GM12891 (cell line): ENCODE measurements at regions not wholly inside any gene's neighbourhood (a gene's known extent, or its start where the extent isn't known, plus 50 kb on each side); places are given as distances from the start of the nearest gene placed in this dataset.
"Not testable (repeated sequence)": the region's sequence is repeated elsewhere in the genome, so short reads cannot be mapped to it uniquely, and the experiment has no call there.

ENCODE experiments used
- POLR2A ChIP-seq: IDR thresholded peaks from 2 replicates; pipeline ENCODE4 v1.6.1; 2011; ENCODE audit warnings: low read depth, low read length, control low read depth
- POLR2AphosphoS5 ChIP-seq: IDR thresholded peaks from 2 replicates; pipeline ENCODE4 v1.6.1; 2011; ENCODE audit warnings: low read depth, low read length, control low read depth
- TAF1 ChIP-seq: IDR thresholded peaks from 2 replicates; pipeline ENCODE4 v1.6.1; 2011; ENCODE audit warnings: low read depth, low read length, control low read depth

DNA sequence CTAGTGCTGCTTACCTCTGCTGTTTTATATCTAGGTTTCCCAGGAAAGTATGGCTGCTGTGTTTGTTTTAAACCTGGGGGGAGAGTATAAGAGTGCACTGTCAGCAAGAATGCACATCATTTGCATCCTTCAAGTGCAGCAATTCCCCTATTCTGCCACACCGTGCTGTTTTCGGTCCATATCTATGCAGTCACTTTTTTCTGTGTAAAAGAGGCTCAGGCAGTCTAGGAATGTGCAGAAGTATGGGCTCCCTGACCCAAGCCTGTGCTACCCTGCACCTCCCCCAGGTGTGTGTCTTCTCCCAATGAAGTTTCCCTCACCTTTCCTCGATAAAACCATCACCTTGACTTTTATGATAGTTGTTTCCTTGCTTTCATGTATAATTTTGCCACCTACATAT lies 338.2 kb upstream of the NBPF12 start:
- TF ChIP-seq POLR2AphosphoS5, POLR2A, TAF1: not testable (repeated sequence)
